ENCODE measurements at regions not wholly inside any gene's neighbourhood (a gene's known extent, or its start where the extent isn't known, plus 50 kb on each side); places are given as distances from the start of the nearest gene placed in this dataset.

GRCh38 chr4:57324673-57325307, 214.6 kb upstream of the IGFBP7 start:
- Histone ChIP-seq H3K4me1 (ENCODE audit: control insufficient read depth in 3 of 3, insufficient read depth in 3 of 3, low read length in 3 of 3) (no peaks in the 10 kb centered on the region), H3K27ac (ENCODE audit: low read depth, low read length) (no peak overlapping the region), H3K4me3 (ENCODE audit: low read length in 3 of 3) (no peak overlapping the region), H3K9ac (ENCODE audit: low read depth in 1 of 3, low read length in 3 of 3) (no peak overlapping the region), H3K27me3 (ENCODE audit: control insufficient read depth in 3 of 3, insufficient read depth in 3 of 3, low read length in 3 of 3) (no peaks in the 10 kb centered on the region), H3K9me3 (ENCODE audit: control insufficient read depth in 3 of 3, low read length in 3 of 3) (no peaks in the 10 kb centered on the region), H3K36me3 (ENCODE audit: control insufficient read depth in 3 of 3, insufficient read depth in 3 of 3, low read length in 3 of 3) (no peaks in the 10 kb centered on the region)

- Histone ChIP-seq H3K9ac (ENCODE audit: low read depth in 1 of 3, low read length in 3 of 3) (no peak overlapping the region), H3K4me3 (ENCODE audit: low read length in 3 of 3) (no peak overlapping the region), H3K27ac (ENCODE audit: low read depth, low read length) (no peak overlapping the region), H3K27me3 (ENCODE audit: control insufficient read depth in 3 of 3, insufficient read depth in 3 of 3, low read length in 3 of 3) (no peaks in the 10 kb centered on the region), H3K36me3 (ENCODE audit: control insufficient read depth in 3 of 3, insufficient read depth in 3 of 3, low read length in 3 of 3) (no peaks in the 10 kb centered on the region), H3K9me3 (ENCODE audit: control insufficient read depth in 3 of 3, low read length in 3 of 3) (no peaks in the 10 kb centered on the region), H3K4me1 (ENCODE audit: control insufficient read depth in 3 of 3, insufficient read depth in 3 of 3, low read length in 3 of 3) (no peaks in the 10 kb centered on the region)
These were observed 210.7 kb upstream of the IGFBP7 start for GRCh38 chr4:57320849-57321248.

- H3K4me1 ChIP-seq (ENCODE audit: control insufficient read depth in 3 of 3, insufficient read depth in 3 of 3, low read length in 3 of 3): no peaks in the 10 kb centered on the region
- no peak overlapping the region for H3K27ac ChIP-seq (ENCODE audit: low read depth, low read length)
- no peaks in the 10 kb centered on the region for H3K36me3 ChIP-seq (ENCODE audit: control insufficient read depth in 3 of 3, insufficient read depth in 3 of 3, low read length in 3 of 3)
- H3K4me3 ChIP-seq (ENCODE audit: low read length in 3 of 3): no peak overlapping the region
- H3K27me3 ChIP-seq (ENCODE audit: control insufficient read depth in 3 of 3, insufficient read depth in 3 of 3, low read length in 3 of 3): no peaks in the 10 kb centered on the region
- H3K9ac ChIP-seq (ENCODE audit: low read depth in 1 of 3, low read length in 3 of 3): no peak overlapping the region
- H3K9me3 ChIP-seq (ENCODE audit: control insufficient read depth in 3 of 3, low read length in 3 of 3): no peaks in the 10 kb centered on the region
These were observed 210.0 kb upstream of the IGFBP7 start for GRCh38 chr4:57320217-57320616.

DNA sequence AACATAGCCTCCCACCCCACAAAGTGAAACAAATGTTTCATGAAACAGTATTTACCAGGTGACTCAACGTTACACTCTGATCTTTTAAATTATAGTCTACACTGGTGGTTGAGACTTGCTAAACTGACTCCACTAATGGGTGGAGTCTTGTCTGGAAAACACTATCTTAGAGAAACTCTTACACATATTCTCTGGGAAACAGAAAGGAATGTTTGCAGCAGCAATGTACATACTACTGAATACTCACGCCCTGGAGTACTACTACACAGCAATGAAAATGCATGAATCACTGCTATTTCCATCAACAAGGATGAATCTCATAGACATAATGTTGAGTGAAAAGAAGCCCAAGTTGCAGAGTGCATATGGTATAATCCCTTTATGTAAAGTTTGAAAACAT, 208.5 kb upstream of the IGFBP7 start:
- Histone ChIP-seq H3K4me3 (ENCODE audit: low read length in 3 of 3) (no peak overlapping the region), H3K27ac (ENCODE audit: low read depth, low read length) (no peak overlapping the region), H3K36me3 (ENCODE audit: control insufficient read depth in 3 of 3, insufficient read depth in 3 of 3, low read length in 3 of 3) (no peaks in the 10 kb centered on the region), H3K4me1 (ENCODE audit: control insufficient read depth in 3 of 3, insufficient read depth in 3 of 3, low read length in 3 of 3) (no peaks in the 10 kb centered on the region), H3K27me3 (ENCODE audit: control insufficient read depth in 3 of 3, insufficient read depth in 3 of 3, low read length in 3 of 3) (no peaks in the 10 kb centered on the region), H3K9ac (ENCODE audit: low read depth in 1 of 3, low read length in 3 of 3) (no peak overlapping the region), H3K9me3 (ENCODE audit: control insufficient read depth in 3 of 3, low read length in 3 of 3) (no peaks in the 10 kb centered on the region)

- Histone ChIP-seq H3K4me3 (ENCODE audit: low read length in 3 of 3) (no peak overlapping the region), H3K9me3 (ENCODE audit: control insufficient read depth in 3 of 3, low read length in 3 of 3) (no peaks in the 10 kb centered on the region), H3K27ac (ENCODE audit: low read depth, low read length) (no peak overlapping the region), H3K4me1 (ENCODE audit: control insufficient read depth in 3 of 3, insufficient read depth in 3 of 3, low read length in 3 of 3) (no peaks in the 10 kb centered on the region), H3K36me3 (ENCODE audit: control insufficient read depth in 3 of 3, insufficient read depth in 3 of 3, low read length in 3 of 3) (no peaks in the 10 kb centered on the region), H3K9ac (ENCODE audit: low read depth in 1 of 3, low read length in 3 of 3) (no peak overlapping the region), H3K27me3 (ENCODE audit: control insufficient read depth in 3 of 3, insufficient read depth in 3 of 3, low read length in 3 of 3) (peaks cover 0 to 2% (median 0%) of the 10 kb centered on the region in 3 donors)
These were observed 204.5 kb upstream of the IGFBP7 start for GRCh38 chr4:57314636-57315035.

- Histone ChIP-seq H3K4me3 (ENCODE audit: low read length in 3 of 3) (no peak overlapping the region), H3K9ac (ENCODE audit: low read depth in 1 of 3, low read length in 3 of 3) (no peak overlapping the region), H3K36me3 (ENCODE audit: control insufficient read depth in 3 of 3, insufficient read depth in 3 of 3, low read length in 3 of 3) (no peaks in the 10 kb centered on the region), H3K4me1 (ENCODE audit: control insufficient read depth in 3 of 3, insufficient read depth in 3 of 3, low read length in 3 of 3) (no peaks in the 10 kb centered on the region), H3K27ac (ENCODE audit: low read depth, low read length) (no peak overlapping the region), H3K9me3 (ENCODE audit: control insufficient read depth in 3 of 3, low read length in 3 of 3) (no peaks in the 10 kb centered on the region), H3K27me3 (ENCODE audit: control insufficient read depth in 3 of 3, insufficient read depth in 3 of 3, low read length in 3 of 3) (peaks cover 0 to 2% (median 0%) of the 10 kb centered on the region in 3 donors)
These were observed 202.1 kb upstream of the IGFBP7 start for GRCh38 chr4:57312296-57312695.

- H3K27me3 ChIP-seq (ENCODE audit: control insufficient read depth in 3 of 3, insufficient read depth in 3 of 3, low read length in 3 of 3): peaks cover 0 to 2% (median 0%) of the 10 kb centered on the region in 3 donors
- no peaks in the 10 kb centered on the region for H3K9me3 ChIP-seq (ENCODE audit: control insufficient read depth in 3 of 3, low read length in 3 of 3)
- H3K27ac ChIP-seq (ENCODE audit: low read depth, low read length): no peak overlapping the region
- no peak overlapping the region for H3K4me3 ChIP-seq (ENCODE audit: low read length in 3 of 3)
- no peak overlapping the region for H3K9ac ChIP-seq (ENCODE audit: low read depth in 1 of 3, low read length in 3 of 3)
- H3K36me3 ChIP-seq (ENCODE audit: control insufficient read depth in 3 of 3, insufficient read depth in 3 of 3, low read length in 3 of 3): no peaks in the 10 kb centered on the region
- no peaks in the 10 kb centered on the region for H3K4me1 ChIP-seq (ENCODE audit: control insufficient read depth in 3 of 3, insufficient read depth in 3 of 3, low read length in 3 of 3)
These were observed 199.5 kb upstream of the IGFBP7 start for GRCh38 chr4:57309658-57310057.

DNA sequence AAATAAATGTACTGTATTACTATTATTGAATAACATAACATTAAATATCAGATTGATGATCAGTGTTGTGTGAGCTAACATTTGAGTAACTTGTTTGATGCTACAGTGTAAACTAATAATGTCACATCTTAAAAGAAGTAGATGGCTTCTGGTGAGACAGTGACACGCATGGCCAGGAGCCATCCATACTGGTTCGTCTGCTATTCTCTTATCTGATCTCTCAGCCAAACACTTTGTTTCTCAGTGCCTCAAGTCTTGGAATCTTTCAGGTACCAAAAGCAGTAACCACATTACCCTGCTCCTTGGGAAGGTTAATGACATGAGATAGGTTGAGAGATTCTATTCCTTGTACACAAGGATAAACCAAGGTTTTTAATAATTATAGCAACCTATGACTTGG, 198.1 kb upstream of the IGFBP7 start:
- Histone ChIP-seq H3K9ac (ENCODE audit: low read depth in 1 of 3, low read length in 3 of 3) (no peak overlapping the region), H3K36me3 (ENCODE audit: control insufficient read depth in 3 of 3, insufficient read depth in 3 of 3, low read length in 3 of 3) (no peaks in the 10 kb centered on the region), H3K9me3 (ENCODE audit: control insufficient read depth in 3 of 3, low read length in 3 of 3) (no peaks in the 10 kb centered on the region), H3K27ac (ENCODE audit: low read depth, low read length) (no peak overlapping the region), H3K4me3 (ENCODE audit: low read length in 3 of 3) (no peak overlapping the region), H3K4me1 (ENCODE audit: control insufficient read depth in 3 of 3, insufficient read depth in 3 of 3, low read length in 3 of 3) (no peaks in the 10 kb centered on the region), H3K27me3 (ENCODE audit: control insufficient read depth in 3 of 3, insufficient read depth in 3 of 3, low read length in 3 of 3) (no peaks in the 10 kb centered on the region)

DNA sequence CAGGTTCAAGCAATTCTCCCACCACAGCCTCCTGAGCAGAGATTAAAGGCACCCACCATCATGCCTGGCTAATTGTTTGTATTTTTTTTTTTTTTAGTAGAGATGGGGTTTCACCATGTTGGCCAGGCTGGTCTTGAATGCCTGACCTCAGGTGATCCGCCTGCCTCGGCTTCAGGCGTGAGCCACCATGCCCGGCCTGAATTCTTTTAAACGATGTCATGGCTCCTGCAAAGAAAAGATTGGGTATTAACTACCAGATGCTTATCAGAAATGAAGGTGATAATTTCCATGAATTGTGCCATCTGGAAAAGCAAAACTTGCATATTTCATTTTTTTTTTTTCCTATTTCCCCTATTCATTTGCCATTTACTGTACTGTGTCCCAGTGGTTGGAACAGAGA, 195.7 kb upstream of the IGFBP7 start:
- no peaks in the 10 kb centered on the region for H3K36me3 ChIP-seq (ENCODE audit: control insufficient read depth in 3 of 3, insufficient read depth in 3 of 3, low read length in 3 of 3)
- no peaks in the 10 kb centered on the region for H3K4me1 ChIP-seq (ENCODE audit: control insufficient read depth in 3 of 3, insufficient read depth in 3 of 3, low read length in 3 of 3)
- no peak overlapping the region for H3K9ac ChIP-seq (ENCODE audit: low read depth in 1 of 3, low read length in 3 of 3)
- H3K27ac ChIP-seq (ENCODE audit: low read depth, low read length): no peak overlapping the region
- no peaks in the 10 kb centered on the region for H3K27me3 ChIP-seq (ENCODE audit: control insufficient read depth in 3 of 3, insufficient read depth in 3 of 3, low read length in 3 of 3)
- H3K9me3 ChIP-seq (ENCODE audit: control insufficient read depth in 3 of 3, low read length in 3 of 3): no peaks in the 10 kb centered on the region
- H3K4me3 ChIP-seq (ENCODE audit: low read length in 3 of 3): no peak overlapping the region

DNA sequence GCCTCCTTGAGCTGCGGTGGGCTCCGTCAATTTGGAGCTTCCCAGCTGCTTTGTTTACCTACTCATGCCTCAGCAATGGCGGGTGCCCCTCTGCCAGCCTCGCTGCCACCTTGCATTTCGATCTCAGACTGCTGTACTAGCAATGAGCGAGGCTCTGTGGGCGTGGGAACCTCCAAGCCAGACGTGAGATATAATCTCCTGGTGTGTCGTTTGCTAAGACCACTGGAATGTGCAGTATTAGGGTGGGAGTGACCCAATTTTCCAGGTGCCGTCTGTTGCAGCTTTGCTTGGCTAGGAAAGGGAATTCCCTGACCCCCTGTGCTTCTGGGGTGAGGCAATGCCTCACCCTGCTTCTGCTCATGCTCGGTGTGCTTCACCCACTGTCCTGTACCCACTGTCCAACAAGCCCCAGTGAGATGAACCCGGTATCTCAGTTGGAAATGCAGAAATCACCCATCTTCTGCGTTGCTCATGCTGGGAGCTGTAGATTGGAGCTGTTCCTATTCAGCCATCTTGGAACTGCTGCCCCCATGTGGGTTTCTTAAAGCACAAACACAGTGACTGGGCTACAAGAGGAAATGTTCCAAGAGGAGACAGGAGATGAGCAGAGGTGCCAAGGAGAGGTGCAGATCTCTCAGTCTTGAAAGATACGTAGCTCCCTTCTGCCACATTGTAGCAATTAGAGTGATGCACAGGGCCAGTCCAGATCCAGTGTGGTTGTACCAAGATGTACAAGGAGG, 193.0 kb upstream of the IGFBP7 start:
- no peak overlapping the region for H3K4me3 ChIP-seq (ENCODE audit: low read length in 3 of 3)
- no peaks in the 10 kb centered on the region for H3K9me3 ChIP-seq (ENCODE audit: control insufficient read depth in 3 of 3, low read length in 3 of 3)
- no peaks in the 10 kb centered on the region for H3K36me3 ChIP-seq (ENCODE audit: control insufficient read depth in 3 of 3, insufficient read depth in 3 of 3, low read length in 3 of 3)
- no peak overlapping the region for H3K9ac ChIP-seq (ENCODE audit: low read depth in 1 of 3, low read length in 3 of 3)
- no peaks in the 10 kb centered on the region for H3K4me1 ChIP-seq (ENCODE audit: control insufficient read depth in 3 of 3, insufficient read depth in 3 of 3, low read length in 3 of 3)
- no peak overlapping the region for H3K27ac ChIP-seq (ENCODE audit: low read depth, low read length)
- no peaks in the 10 kb centered on the region for H3K27me3 ChIP-seq (ENCODE audit: control insufficient read depth in 3 of 3, insufficient read depth in 3 of 3, low read length in 3 of 3)

Data from skeletal muscle tissue (tissue), 3 donors.